K562 (cell line): ENCODE measurements at regions not wholly inside any gene's neighbourhood (a gene's known extent, or its start where the extent isn't known, plus 50 kb on each side); places are given as distances from the start of the nearest gene placed in this dataset.
A peak's percentile ranks its signal among the peaks of the same experiment; 100 is the strongest.

Experiments used
- ATAC-seq: fragments of 200-7000 bp; cut with Tn5 transposase; 3 replicates; pipeline ENCODE4 v1.9.1; 2020; ENCODE audit warnings: moderate library complexity
- BruUV-seq: library from RNA; stranded (reverse); fragments of 400-500 nt; replicated peaks from 2 replicates; lab custom pipeline; 2021; lab: Mats Ljungman, UMichigan
- CTCF ChIA-PET: fragments of 300-600 bp; formaldehyde crosslinking; extraction: SDS; loops from one replicate; lab custom pipeline; 2021; ENCODE audit warnings: low intra/inter-chr PET ratio; lab: Yijun Ruan, JAX
- POLR2A ChIA-PET: fragments of 300-600, 350-650 bp; sonication (Branson Sonifier 250); formaldehyde crosslinking; extraction: SDS; loops from one replicate; lab custom pipeline; 2021; ENCODE audit warnings: antibody characterized with exemption, inconsistent platforms; lab: Yijun Ruan, JAX
- DNase-seq, 4 experiments: peaks; one replicate each; pipeline versions ENCODE4 v3.0.0 to v3.0.0-alpha.2; 2011 to 2018; ENCODE audit warnings: low spot score in 3 of 4, mixed read lengths in 3 of 4; ENCODE audit errors: extremely low read depth in 1 of 4
- FAIRE-seq: peaks from 2 replicates; lab custom pipeline; 2011; peaks lifted over from hg19 to GRCh38; lab: Jason Lieb, UNC
- H2AFZ ChIP-seq: 2 replicates; pipeline ENCODE4 v1.6.0; 2011; ENCODE audit warnings: low read depth, low read length, control low read depth, inconsistent platforms
- H3K27ac ChIP-seq: fragments of 200-600 bp; 3 replicates; pipeline ENCODE4 v1.8.0; 2011; ENCODE audit warnings: low read depth, mild to moderate bottlenecking, control low read depth, inconsistent platforms, low read length, moderate library complexity, mixed read lengths; ENCODE audit errors: extremely low read depth
- H3K27me3 ChIP-seq, 2 experiments: fragments of 300-600 bp in 1 of 2; 2 replicates in 1 of 2; 3 replicates in 1 of 2; pipeline versions ENCODE4 v1.6.0 to v1.8.0; 2011; ENCODE audit warnings: inconsistent platforms in 2 of 2, low read length in 2 of 2, mild to moderate bottlenecking in 1 of 2, mixed read lengths in 1 of 2, moderate library complexity in 1 of 2; ENCODE audit not compliant: control insufficient read depth in 2 of 2, insufficient read depth in 2 of 2
- H3K36me3 ChIP-seq: fragments of 300-600 bp; 3 replicates; pipeline ENCODE4 v1.8.0; 2011; ENCODE audit warnings: mild to moderate bottlenecking, low read length, inconsistent platforms; ENCODE audit not compliant: control insufficient read depth, insufficient read depth
- H3K4me1 ChIP-seq, 2 experiments: fragments of 200-600 bp in 1 of 2; replicated peaks in 1 of 2; 2 replicates in 1 of 2; 3 replicates in 1 of 2; pipeline versions ENCODE4 v1.5.1 to v1.8.0; 2011; ENCODE audit warnings: inconsistent platforms in 2 of 2, low read length in 2 of 2, mild to moderate bottlenecking in 1 of 2, mixed read lengths in 1 of 2, moderate library complexity in 1 of 2; ENCODE audit not compliant: control insufficient read depth in 2 of 2, insufficient read depth in 2 of 2
- H3K4me2 ChIP-seq: 2 replicates; pipeline ENCODE4 v1.6.1; 2011; ENCODE audit warnings: low read length, control low read depth, inconsistent platforms, mixed read lengths; ENCODE audit not compliant: insufficient read depth
- H3K4me3 ChIP-seq: fragments of 200-600 bp; sonication (generic), shearing (Covaris generic); 2 replicates; pipeline ENCODE4 v1.5.1; 2016; ENCODE audit warnings: control low read depth, inconsistent platforms
- H3K79me2 ChIP-seq: fragments of 200-600 bp; 3 replicates; pipeline ENCODE4 v1.8.0; 2011; ENCODE audit warnings: low read length, inconsistent platforms; ENCODE audit not compliant: control insufficient read depth, insufficient read depth
- H3K9ac ChIP-seq, 2 experiments: 2 replicates each; pipeline versions ENCODE4 v1.6.0 to v1.6.1; 2011; ENCODE audit warnings: low read depth in 2 of 2, low read length in 2 of 2, control low read depth in 1 of 2, inconsistent platforms in 1 of 2, mild to moderate bottlenecking in 1 of 2, mixed read lengths in 1 of 2; ENCODE audit not compliant: insufficient read depth in 1 of 2
- H3K9me1 ChIP-seq: one replicate; pipeline ENCODE4 v1.6.0; 2011; ENCODE audit warnings: inconsistent platforms, mild to moderate bottlenecking, low read length, moderate library complexity; ENCODE audit not compliant: control insufficient read depth, insufficient read depth
- H3K9me3 ChIP-seq: replicated peaks from 2 replicates; pipeline ENCODE4 v1.5.1; 2011; ENCODE audit warnings: low read depth, low read length, inconsistent platforms; ENCODE audit not compliant: control insufficient read depth, insufficient read depth
- H4K20me1 ChIP-seq: replicated peaks from 2 replicates; pipeline ENCODE4 v1.6.1; 2011; ENCODE audit warnings: low read length, inconsistent platforms, mixed read lengths; ENCODE audit not compliant: control insufficient read depth, insufficient read depth
- BRD9 ChIP-seq: fragments of 450-650 bp; IDR thresholded peaks from 2 replicates; pipeline ENCODE4 v1.6.1; 2018; ENCODE audit warnings: low read depth; ENCODE audit not compliant: partially characterized antibody
- CTCFL ChIP-seq: IDR thresholded peaks from 2 replicates; pipeline ENCODE4 v1.6.1; 2011; ENCODE audit warnings: borderline replicate concordance, low read depth, mild to moderate bottlenecking, moderate library complexity, low read length; ENCODE audit not compliant: insufficient read depth, poor library complexity, severe bottlenecking
- ESRRB ChIP-seq: fragments of 250-450 bp; sonication (Bioruptor Pico); IDR thresholded peaks from 2 replicates; pipeline ENCODE4 v1.5.0; 2020; ENCODE audit warnings: mild to moderate bottlenecking, moderate library complexity, borderline replicate concordance
- NR2C1 ChIP-seq, 2 experiments: fragments of 450-650 bp; IDR thresholded peaks; 2 replicates each; pipeline ENCODE4 v1.6.1; 2017; ENCODE audit warnings: mild to moderate bottlenecking in 2 of 2, antibody characterized with exemption in 1 of 2, inconsistent platforms in 1 of 2, missing compliant biosample characterization in 1 of 2, missing genetic modification characterization in 1 of 2
- PTBP1 ChIP-seq: fragments of 200-400 bp; formaldehyde crosslinking; IDR thresholded peaks from 2 replicates; pipeline ENCODE4 v1.6.1; 2017; ENCODE audit warnings: low read depth, low read length
- TFAP4 ChIP-seq: sonication (generic); formaldehyde crosslinking; IDR thresholded peaks from 2 replicates; pipeline ENCODE4 v1.8.0; 2022; ENCODE audit warnings: missing genetic modification reagents, mild to moderate bottlenecking, moderate library complexity, borderline replicate concordance
- TRIM24 ChIP-seq, 2 experiments: fragments of 450-650 bp; IDR thresholded peaks; 2 replicates each; pipeline ENCODE4 v1.6.1; 2016
- ZNF644 ChIP-seq: fragments of 200-800 bp; sonication (Bioruptor generic); IDR thresholded peaks from 2 replicates; pipeline ENCODE4 v1.6.1; 2016; ENCODE audit warnings: low read depth, missing genetic modification characterization, missing compliant biosample characterization
- ZSCAN29 ChIP-seq: fragments of 450-650 bp; IDR thresholded peaks from 2 replicates; pipeline ENCODE4 v1.6.1; 2017
- WGBS: fragments of 100-300 bp; shearing (Covaris generic); methylation state at CpG from one replicate; pipeline ENCODE4 v1.1.6; 2016; ENCODE audit warnings: low coverage, mixed read lengths; ENCODE audit not compliant: insufficient coverage; ENCODE audit errors: missing lambda C conversion rate; 5-methylcytosine and 5-hydroxymethylcytosine counted together
- in situ Hi-C: fragments of 300-500 bp; cut with MboI; formaldehyde crosslinking; loops from 4 replicates; pipeline ENCODE4 v1.15.0; 2018; ENCODE audit warnings: inconsistent platforms, mixed read lengths
- intact Hi-C: fragments of 100-400 bp; cut with micrococcal nuclease; formaldehyde crosslinking; loops from 2 replicates; pipeline ENCODE4 v1.14.2; 2022

- no peak for TF ChIP-seq ZNF644 (tag)
- no peak for TF ChIP-seq ZSCAN29
- peak; percentile 45 for TF ChIP-seq NR2C1 (IDR thresholded peaks at IDR 0.05)
- TF ChIP-seq NR2C1 (tag; IDR thresholded peaks at IDR 0.05): no peak
- no peak for TF ChIP-seq TFAP4 (CRISPR knock-in tag)
- TF ChIP-seq BRD9: no peak
- peak; percentile 9 for TF ChIP-seq CTCFL
- no peak for TF ChIP-seq TRIM24 (IDR thresholded peaks at IDR 0.05)
- no peak for TF ChIP-seq ESRRB (CRISPR knock-in tag)
- TF ChIP-seq PTBP1: no peak
- TF ChIP-seq, all 486 proteins: peak for 2
- CTCF ChIA-PET: no interaction called here
- Histone ChIP-seq H3K36me3 (no peaks in the 10 kb centered on the region), H3K9me3 (no peaks in the 10 kb centered on the region), H3K27ac (no peak overlapping the region), H2AFZ (no peak overlapping the region), H3K4me1 (no peaks in the 10 kb centered on the region), H4K20me1 (no peaks in the 10 kb centered on the region), H3K79me2 (no peaks in the 10 kb centered on the region), H3K4me2 (no peak overlapping the region; the same call in 1 of the 2 replicates), H3K27me3 (no peaks in the 10 kb centered on the region), H3K4me3 (no peak overlapping the region), H3K9ac (no peak overlapping the region), H3K9me1 (no peaks in the 10 kb centered on the region)
- intact Hi-C loops (no loop called here), in situ Hi-C loops (no loop called here)
- POLR2A ChIA-PET: interaction anchor here (0.5 to 0.6 kb wide), 2 partner anchors 209 to 386 kb away, joined by 3 read pairs; no protein-coding TSS in a partner anchor
- no peak for FAIRE-seq
- peak in 2 of 4 experiments; percentile 15 to 22 for DNase-seq
- ATAC-seq: peak; percentile 80
- no TSS peak for BruUV-seq
- 0% methylated on average over 4 of the region's 4 CpGs for WGBS
Observed at GRCh38 chr20:60340232-60340631, 382.0 kb downstream of the CDH26 start.
